ENCODE measurements at regions not wholly inside any gene's neighbourhood (a gene's known extent, or its start where the extent isn't known, plus 50 kb on each side); places are given as distances from the start of the nearest gene placed in this dataset.

DNA sequence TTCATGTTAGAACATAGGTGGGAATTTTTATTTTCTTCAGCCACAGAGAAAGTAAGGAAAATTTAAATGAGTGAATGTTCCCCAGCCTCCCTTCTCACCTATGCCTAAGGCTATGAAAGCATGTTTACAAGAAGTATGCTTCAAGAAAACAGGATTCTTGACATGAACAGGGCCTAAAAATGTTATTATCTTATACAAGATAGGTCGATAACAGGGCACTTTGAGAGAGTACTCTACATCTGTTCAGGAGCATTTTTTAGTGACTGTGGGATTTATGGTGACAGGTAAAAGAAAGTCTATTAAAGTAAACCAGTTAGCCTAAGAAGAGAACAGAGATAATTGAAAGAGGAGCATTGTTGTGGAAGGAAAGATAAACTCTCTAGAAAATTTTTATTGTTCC, 222.9 kb upstream of the DAAM1 start:
- Histone ChIP-seq H3K27ac (ENCODE audit: low read length) (no peak overlapping the region), H3K9ac (ENCODE audit: low read length) (no peak overlapping the region), H3F3A (ENCODE audit: insufficient read depth, low read length, poor library complexity, severe bottlenecking) (no peaks in the 10 kb centered on the region), H3K9me3 (ENCODE audit: low read length) (no peaks in the 10 kb centered on the region), H3K9me2 (ENCODE audit: insufficient read depth, low read length) (no peaks in the 10 kb centered on the region), H3K27me3 (ENCODE audit: insufficient read depth, low read depth, low read length) (no peaks in the 10 kb centered on the region), H3K79me2 (replicated peaks; ENCODE audit: insufficient read depth, low read length) (no peaks in the 10 kb centered on the region), H3K4me2 (ENCODE audit: low read length) (no peak overlapping the region), H2AFZ (ENCODE audit: low read depth, low read length) (no peak overlapping the region), H4K20me1 (ENCODE audit: insufficient read depth) (no peaks in the 10 kb centered on the region), H3K36me3 (ENCODE audit: insufficient read depth, low read length) (no peaks in the 10 kb centered on the region), H3K4me3 (ENCODE audit: low read length) (no peak overlapping the region)
- TF ChIP-seq RAD21 (conservative IDR thresholded peaks at IDR 0.05), result no peak
- TF ChIP-seq TAF1 (IDR thresholded peaks at IDR 0.05; ENCODE audit: low read depth), result no peak
- TF ChIP-seq MXI1 (conservative IDR thresholded peaks at IDR 0.05; ENCODE audit: poor library complexity, severe bottlenecking), result no peak

DNA sequence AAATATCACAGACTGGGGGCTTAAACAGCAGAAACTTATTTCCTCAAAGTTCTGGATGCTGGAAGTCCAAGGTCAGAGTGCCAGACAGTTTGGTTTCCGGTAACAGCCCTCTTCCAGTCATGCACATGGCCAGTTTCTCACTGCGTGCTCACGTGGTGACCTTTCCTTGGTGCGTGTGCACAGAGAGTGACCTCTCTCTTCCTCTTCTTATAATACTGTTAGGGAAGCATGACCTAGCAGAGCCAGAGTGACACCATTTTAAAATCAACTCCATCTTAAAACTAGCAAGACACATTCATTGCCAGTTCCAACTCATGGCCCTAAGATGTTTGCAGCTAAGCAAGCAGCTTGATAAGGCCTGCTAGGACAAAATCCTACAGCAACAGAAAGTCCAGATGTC, 221.5 kb upstream of the DAAM1 start:
- no peak overlapping the region for H3K4me2 ChIP-seq (ENCODE audit: low read length)
- no peaks in the 10 kb centered on the region for H3K79me2 ChIP-seq (replicated peaks; ENCODE audit: insufficient read depth, low read length)
- H2AFZ ChIP-seq (ENCODE audit: low read depth, low read length), result no peak overlapping the region
- H3K4me3 ChIP-seq (ENCODE audit: low read length), result no peak overlapping the region
- no peaks in the 10 kb centered on the region for H3K9me3 ChIP-seq (ENCODE audit: low read length)
- H3F3A ChIP-seq (ENCODE audit: insufficient read depth, low read length, poor library complexity, severe bottlenecking), result no peaks in the 10 kb centered on the region
- no peak overlapping the region for H3K27ac ChIP-seq (ENCODE audit: low read length)
- TF ChIP-seq, protein P1, sequence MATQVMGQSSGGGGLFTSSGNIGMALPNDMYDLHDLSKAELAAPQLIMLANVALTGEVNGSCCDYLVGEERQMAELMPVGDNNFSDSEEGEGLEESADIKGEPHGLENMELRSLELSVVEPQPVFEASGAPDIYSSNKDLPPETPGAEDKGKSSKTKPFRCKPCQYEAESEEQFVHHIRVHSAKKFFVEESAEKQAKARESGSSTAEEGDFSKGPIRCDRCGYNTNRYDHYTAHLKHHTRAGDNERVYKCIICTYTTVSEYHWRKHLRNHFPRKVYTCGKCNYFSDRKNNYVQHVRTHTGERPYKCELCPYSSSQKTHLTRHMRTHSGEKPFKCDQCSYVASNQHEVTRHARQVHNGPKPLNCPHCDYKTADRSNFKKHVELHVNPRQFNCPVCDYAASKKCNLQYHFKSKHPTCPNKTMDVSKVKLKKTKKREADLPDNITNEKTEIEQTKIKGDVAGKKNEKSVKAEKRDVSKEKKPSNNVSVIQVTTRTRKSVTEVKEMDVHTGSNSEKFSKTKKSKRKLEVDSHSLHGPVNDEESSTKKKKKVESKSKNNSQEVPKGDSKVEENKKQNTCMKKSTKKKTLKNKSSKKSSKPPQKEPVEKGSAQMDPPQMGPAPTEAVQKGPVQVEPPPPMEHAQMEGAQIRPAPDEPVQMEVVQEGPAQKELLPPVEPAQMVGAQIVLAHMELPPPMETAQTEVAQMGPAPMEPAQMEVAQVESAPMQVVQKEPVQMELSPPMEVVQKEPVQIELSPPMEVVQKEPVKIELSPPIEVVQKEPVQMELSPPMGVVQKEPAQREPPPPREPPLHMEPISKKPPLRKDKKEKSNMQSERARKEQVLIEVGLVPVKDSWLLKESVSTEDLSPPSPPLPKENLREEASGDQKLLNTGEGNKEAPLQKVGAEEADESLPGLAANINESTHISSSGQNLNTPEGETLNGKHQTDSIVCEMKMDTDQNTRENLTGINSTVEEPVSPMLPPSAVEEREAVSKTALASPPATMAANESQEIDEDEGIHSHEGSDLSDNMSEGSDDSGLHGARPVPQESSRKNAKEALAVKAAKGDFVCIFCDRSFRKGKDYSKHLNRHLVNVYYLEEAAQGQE (IDR thresholded peaks at IDR 0.05; ENCODE audit: borderline replicate concordance), result no peak
- TF ChIP-seq SMC3 (conservative IDR thresholded peaks at IDR 0.05; ENCODE audit: poor library complexity), result no peak
- no peak for TF ChIP-seq POLR2AphosphoS5 (IDR thresholded peaks at IDR 0.05)
- TF ChIP-seq, protein P2, sequence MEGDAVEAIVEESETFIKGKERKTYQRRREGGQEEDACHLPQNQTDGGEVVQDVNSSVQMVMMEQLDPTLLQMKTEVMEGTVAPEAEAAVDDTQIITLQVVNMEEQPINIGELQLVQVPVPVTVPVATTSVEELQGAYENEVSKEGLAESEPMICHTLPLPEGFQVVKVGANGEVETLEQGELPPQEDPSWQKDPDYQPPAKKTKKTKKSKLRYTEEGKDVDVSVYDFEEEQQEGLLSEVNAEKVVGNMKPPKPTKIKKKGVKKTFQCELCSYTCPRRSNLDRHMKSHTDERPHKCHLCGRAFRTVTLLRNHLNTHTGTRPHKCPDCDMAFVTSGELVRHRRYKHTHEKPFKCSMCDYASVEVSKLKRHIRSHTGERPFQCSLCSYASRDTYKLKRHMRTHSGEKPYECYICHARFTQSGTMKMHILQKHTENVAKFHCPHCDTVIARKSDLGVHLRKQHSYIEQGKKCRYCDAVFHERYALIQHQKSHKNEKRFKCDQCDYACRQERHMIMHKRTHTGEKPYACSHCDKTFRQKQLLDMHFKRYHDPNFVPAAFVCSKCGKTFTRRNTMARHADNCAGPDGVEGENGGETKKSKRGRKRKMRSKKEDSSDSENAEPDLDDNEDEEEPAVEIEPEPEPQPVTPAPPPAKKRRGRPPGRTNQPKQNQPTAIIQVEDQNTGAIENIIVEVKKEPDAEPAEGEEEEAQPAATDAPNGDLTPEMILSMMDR (IDR thresholded peaks at IDR 0.05; ENCODE audit: poor library complexity, severe bottlenecking), result no peak
- no peak for TF ChIP-seq MXI1 (conservative IDR thresholded peaks at IDR 0.05; ENCODE audit: poor library complexity, severe bottlenecking)
- TF ChIP-seq EP300 (conservative IDR thresholded peaks at IDR 0.05; ENCODE audit: poor library complexity, severe bottlenecking), result no peak
- TF ChIP-seq RAD21 (conservative IDR thresholded peaks at IDR 0.05), result no peak
- no peak for TF ChIP-seq TAF1 (IDR thresholded peaks at IDR 0.05; ENCODE audit: low read depth)
- TF ChIP-seq EZH2 (IDR thresholded peaks at IDR 0.05; ENCODE audit: borderline replicate concordance, insufficient read depth, low read length, poor library complexity, severe bottlenecking), result no peak
- H3K9ac ChIP-seq (ENCODE audit: low read length), result no peak overlapping the region
- H4K20me1 ChIP-seq (ENCODE audit: insufficient read depth), result no peaks in the 10 kb centered on the region
- no peaks in the 10 kb centered on the region for H3K27me3 ChIP-seq (ENCODE audit: insufficient read depth, low read depth, low read length)
- H3K36me3 ChIP-seq (ENCODE audit: insufficient read depth, low read length), result no peaks in the 10 kb centered on the region
- H3K9me2 ChIP-seq (ENCODE audit: insufficient read depth, low read length), result no peaks in the 10 kb centered on the region
